ENCODE measurements at regions not wholly inside any gene's neighbourhood (a gene's known extent, or its start where the extent isn't known, plus 50 kb on each side); places are given as distances from the start of the nearest gene placed in this dataset.

DNA sequence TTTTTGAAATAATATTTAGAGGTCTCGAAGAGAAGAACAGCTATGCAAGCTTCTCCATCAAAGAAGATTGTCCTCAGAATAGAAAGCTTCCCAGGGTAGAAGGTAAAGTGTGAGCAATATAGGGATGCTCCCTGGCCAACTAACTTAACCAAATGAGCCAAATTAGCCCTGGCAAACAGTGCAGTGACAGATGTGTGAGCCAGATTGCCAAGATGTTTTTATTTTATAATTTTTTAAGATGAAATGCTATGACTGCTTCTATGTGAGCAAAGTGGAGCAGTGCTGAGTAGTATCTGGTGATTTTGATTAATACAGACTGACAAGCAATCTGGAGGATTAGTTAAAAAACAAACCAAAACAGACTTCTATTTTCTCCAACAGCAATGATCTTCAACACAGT is 202.1 kb downstream of the NOVA1 start:
- ChIA-PET POLR2A (ENCODE audit: low non-redundant PET) (no interaction called here), CTCF (no interaction called here)
- no peaks in the 10 kb centered on the region for H3K9me3 ChIP-seq (ENCODE audit: low read depth, low read length, poor library complexity, severe bottlenecking)
- intact Hi-C loops (cut with micrococcal nuclease; ENCODE audit: unreplicated experiment), result loop anchor here (10.0 kb wide), 1 partner anchor 589 kb away; no protein-coding TSS in a partner anchor
- H3K27me3 ChIP-seq (replicated peaks; ENCODE audit: insufficient read depth, low read depth, low read length, poor library complexity), result peaks cover 45% of the 10 kb centered on the region
- H3K27ac ChIP-seq (ENCODE audit: low read depth, low read length, poor library complexity, severe bottlenecking), result no peak overlapping the region
- DNase-seq (ENCODE audit: low spot score), result no peak
- H3K4me1 ChIP-seq (ENCODE audit: insufficient read depth, low read length, poor library complexity, severe bottlenecking), result peaks cover 6% of the 10 kb centered on the region
- H3K4me3 ChIP-seq (ENCODE audit: low read depth, low read length, poor library complexity, severe bottlenecking), result no peak overlapping the region
- TF ChIP-seq, protein P1, sequence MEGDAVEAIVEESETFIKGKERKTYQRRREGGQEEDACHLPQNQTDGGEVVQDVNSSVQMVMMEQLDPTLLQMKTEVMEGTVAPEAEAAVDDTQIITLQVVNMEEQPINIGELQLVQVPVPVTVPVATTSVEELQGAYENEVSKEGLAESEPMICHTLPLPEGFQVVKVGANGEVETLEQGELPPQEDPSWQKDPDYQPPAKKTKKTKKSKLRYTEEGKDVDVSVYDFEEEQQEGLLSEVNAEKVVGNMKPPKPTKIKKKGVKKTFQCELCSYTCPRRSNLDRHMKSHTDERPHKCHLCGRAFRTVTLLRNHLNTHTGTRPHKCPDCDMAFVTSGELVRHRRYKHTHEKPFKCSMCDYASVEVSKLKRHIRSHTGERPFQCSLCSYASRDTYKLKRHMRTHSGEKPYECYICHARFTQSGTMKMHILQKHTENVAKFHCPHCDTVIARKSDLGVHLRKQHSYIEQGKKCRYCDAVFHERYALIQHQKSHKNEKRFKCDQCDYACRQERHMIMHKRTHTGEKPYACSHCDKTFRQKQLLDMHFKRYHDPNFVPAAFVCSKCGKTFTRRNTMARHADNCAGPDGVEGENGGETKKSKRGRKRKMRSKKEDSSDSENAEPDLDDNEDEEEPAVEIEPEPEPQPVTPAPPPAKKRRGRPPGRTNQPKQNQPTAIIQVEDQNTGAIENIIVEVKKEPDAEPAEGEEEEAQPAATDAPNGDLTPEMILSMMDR (conservative IDR thresholded peaks at IDR 0.05; ENCODE audit: low read depth, low read length), result no peak
- no peak for TF ChIP-seq EZH2 (IDR thresholded peaks at IDR 0.05; ENCODE audit: borderline replicate concordance, low read depth, low read length, poor library complexity, severe bottlenecking)
- H3K36me3 ChIP-seq (ENCODE audit: insufficient read depth, low read length, poor library complexity, severe bottlenecking), result no peaks in the 10 kb centered on the region
- BruUV-seq (replicated peaks), result no TSS peak

DNA sequence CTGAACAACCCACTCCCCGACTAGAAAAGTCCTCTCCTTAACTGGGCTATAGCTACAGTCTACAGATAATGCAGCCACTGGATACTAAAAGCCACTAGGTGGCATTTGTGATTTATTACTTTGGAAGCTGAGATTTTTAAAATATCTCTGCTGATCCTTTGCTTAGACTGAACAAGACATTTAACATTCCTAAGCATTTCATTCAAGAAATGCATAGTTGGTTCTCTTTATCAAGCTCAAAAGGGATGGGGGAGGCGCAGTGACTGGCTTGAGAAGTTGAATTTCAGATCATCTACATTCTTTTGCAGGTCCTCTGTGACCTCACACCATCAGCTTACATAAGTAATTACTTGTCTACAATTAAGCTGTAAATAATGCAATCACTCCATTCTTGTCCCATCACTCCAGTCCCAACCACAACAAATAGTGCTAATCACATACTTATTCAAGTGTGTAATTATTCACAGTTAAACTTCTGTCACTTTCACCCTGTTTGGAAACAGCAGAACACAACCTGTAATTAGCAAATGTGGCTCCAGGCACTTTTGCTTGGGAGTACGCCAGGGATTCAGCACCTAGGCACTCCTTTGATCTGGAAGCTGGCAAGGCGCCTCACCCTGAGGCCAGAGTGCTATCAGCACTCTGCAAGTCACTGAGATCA is 203.6 kb downstream of the NOVA1 start:
- TF ChIP-seq EZH2 (IDR thresholded peaks at IDR 0.05; ENCODE audit: borderline replicate concordance, low read depth, low read length, poor library complexity, severe bottlenecking), result no peak
- TF ChIP-seq, protein P1 (conservative IDR thresholded peaks at IDR 0.05; ENCODE audit: low read depth, low read length), result peak; percentile 55
- Histone ChIP-seq H3K27me3 (replicated peaks; ENCODE audit: insufficient read depth, low read depth, low read length, poor library complexity) (peaks cover 42% of the 10 kb centered on the region), H3K27ac (ENCODE audit: low read depth, low read length, poor library complexity, severe bottlenecking) (no peak overlapping the region), H3K36me3 (ENCODE audit: insufficient read depth, low read length, poor library complexity, severe bottlenecking) (no peaks in the 10 kb centered on the region), H3K9me3 (ENCODE audit: low read depth, low read length, poor library complexity, severe bottlenecking) (no peaks in the 10 kb centered on the region), H3K4me1 (ENCODE audit: insufficient read depth, low read length, poor library complexity, severe bottlenecking) (peaks cover 21% of the 10 kb centered on the region), H3K4me3 (ENCODE audit: low read depth, low read length, poor library complexity, severe bottlenecking) (no peak overlapping the region)
- intact Hi-C loops (cut with micrococcal nuclease; ENCODE audit: unreplicated experiment), result loop anchor here (5.0 to 10.0 kb wide), 3 partner anchors 203 to 591 kb away; partner anchors contain the start of gene NOVA1
- CTCF ChIA-PET, result interaction anchor here (0.6 kb wide), 1 partner anchor 356 kb away, joined by 3 read pairs; no protein-coding TSS in a partner anchor
- DNase-seq (ENCODE audit: low spot score), result peak; percentile 33
- BruUV-seq (replicated peaks), result no TSS peak
- POLR2A ChIA-PET (ENCODE audit: low non-redundant PET), result interaction anchor here (0.5 kb wide), 1 partner anchor 8 kb away, joined by 3 read pairs; no protein-coding TSS in a partner anchor

- no peak overlapping the region for H3K27ac ChIP-seq (ENCODE audit: low read depth, low read length, poor library complexity, severe bottlenecking)
- CTCF ChIA-PET, result no interaction called here
- H3K36me3 ChIP-seq (ENCODE audit: insufficient read depth, low read length, poor library complexity, severe bottlenecking), result no peaks in the 10 kb centered on the region
- BruUV-seq (replicated peaks), result no TSS peak
- peaks cover 23% of the 10 kb centered on the region for H3K4me1 ChIP-seq (ENCODE audit: insufficient read depth, low read length, poor library complexity, severe bottlenecking)
- intact Hi-C loops (cut with micrococcal nuclease; ENCODE audit: unreplicated experiment), result loop anchor here (5.0 to 10.0 kb wide), 3 partner anchors 205 to 592 kb away; partner anchors contain the start of gene NOVA1
- H3K27me3 ChIP-seq (replicated peaks; ENCODE audit: insufficient read depth, low read depth, low read length, poor library complexity), result peaks cover 49% of the 10 kb centered on the region
- H3K4me3 ChIP-seq (ENCODE audit: low read depth, low read length, poor library complexity, severe bottlenecking), result no peak overlapping the region
- TF ChIP-seq, protein P1 (conservative IDR thresholded peaks at IDR 0.05; ENCODE audit: low read depth, low read length), result no peak
- TF ChIP-seq EZH2 (IDR thresholded peaks at IDR 0.05; ENCODE audit: borderline replicate concordance, low read depth, low read length, poor library complexity, severe bottlenecking), result no peak
- POLR2A ChIA-PET (ENCODE audit: low non-redundant PET), result interaction anchor here (0.6 kb wide), 1 partner anchor 254 kb away, joined by 3 read pairs; no protein-coding TSS in a partner anchor
- no peaks in the 10 kb centered on the region for H3K9me3 ChIP-seq (ENCODE audit: low read depth, low read length, poor library complexity, severe bottlenecking)
- no peak for DNase-seq (ENCODE audit: low spot score)
These were observed 205.3 kb downstream of the NOVA1 start for GRCh38 chr14:26392498-26392897.

Data from A673 (cell line).